ENCODE measurements at regions not wholly inside any gene's neighbourhood (a gene's known extent, or its start where the extent isn't known, plus 50 kb on each side); places are given as distances from the start of the nearest gene placed in this dataset.

GRCh38 chr9:105172436-105172835 is 72.0 kb upstream of the SLC44A1 start:
- Histone ChIP-seq H3K4me1 (ENCODE audit: control insufficient read depth in 1 of 2, insufficient read depth in 2 of 2, low read length in 2 of 2) (no peaks in the 10 kb centered on the region), H3K4me2 (replicated peaks; ENCODE audit: extremely low read depth, low read length, poor library complexity, severe bottlenecking) (no peak overlapping the region), H4K20me1 (ENCODE audit: insufficient read depth, low read length) (no peaks in the 10 kb centered on the region), H3K9me3 (replicated peaks in 1 of 2; ENCODE audit: control insufficient read depth in 1 of 2, insufficient read depth in 1 of 2, low read length in 2 of 2) (peaks cover 6 to 7% of the 10 kb centered on the region in 2 donors), H3K27ac (ENCODE audit: low read depth in 1 of 2, low read length in 2 of 2) (no peak overlapping the region), H3K4me3 (replicated peaks in 1 of 3; ENCODE audit: low read depth in 2 of 3, low read length in 3 of 3) (no peak overlapping the region), H3K36me3 (replicated peaks in 1 of 2; ENCODE audit: control insufficient read depth in 1 of 2, insufficient read depth in 2 of 2, low read length in 2 of 2) (no peaks in the 10 kb centered on the region), H2AFZ (ENCODE audit: insufficient read depth, low read depth, low read length, poor library complexity, severe bottlenecking) (no peak overlapping the region), H3K79me2 (ENCODE audit: insufficient read depth, low read length) (no peaks in the 10 kb centered on the region), H3K9ac (ENCODE audit: insufficient read depth, low read length, poor library complexity, severe bottlenecking) (no peak overlapping the region), H3K27me3 (ENCODE audit: control insufficient read depth in 2 of 2, insufficient read depth in 2 of 2, low read length in 2 of 2) (no peaks in the 10 kb centered on the region)
- Mint-ChIP-seq H3K36me3 (no peaks in the 10 kb centered on the region), H3K4me3 (no peak overlapping the region), H3K4me1 (peaks cover 4% of the 10 kb centered on the region), H3K27me3 (ENCODE audit: low read depth in 3 of 3) (peaks cover 0 to 2% (median 1%) of the 10 kb centered on the region in 3 donors), H3K27ac (no peak overlapping the region), H3K9me3 (peaks cover 3 to 10% (median 5%) of the 10 kb centered on the region in 7 donors)
- no peak for TF ChIP-seq CTCF (IDR thresholded peaks at IDR 0.05)
- DNase-seq, result no peak
- intact Hi-C loops (cut with micrococcal nuclease), result no loop called here
- WGBS (ENCODE audit: insufficient coverage), result 70% methylated on average over 2 of the region's 5 CpGs

GRCh38 chr9:105173306-105173705 is 71.1 kb upstream of the SLC44A1 start:
- Histone ChIP-seq H3K4me1 (ENCODE audit: control insufficient read depth in 1 of 2, insufficient read depth in 2 of 2, low read length in 2 of 2) (no peaks in the 10 kb centered on the region), H3K9ac (ENCODE audit: insufficient read depth, low read length, poor library complexity, severe bottlenecking) (no peak overlapping the region), H3K4me2 (replicated peaks; ENCODE audit: extremely low read depth, low read length, poor library complexity, severe bottlenecking) (no peak overlapping the region), H4K20me1 (ENCODE audit: insufficient read depth, low read length) (no peaks in the 10 kb centered on the region), H2AFZ (ENCODE audit: insufficient read depth, low read depth, low read length, poor library complexity, severe bottlenecking) (no peak overlapping the region), H3K4me3 (replicated peaks in 1 of 3; ENCODE audit: low read depth in 2 of 3, low read length in 3 of 3) (no peak overlapping the region), H3K9me3 (replicated peaks in 1 of 2; ENCODE audit: control insufficient read depth in 1 of 2, insufficient read depth in 1 of 2, low read length in 2 of 2) (no peaks in the 10 kb centered on the region), H3K27ac (ENCODE audit: low read depth in 1 of 2, low read length in 2 of 2) (no peak overlapping the region), H3K27me3 (ENCODE audit: control insufficient read depth in 2 of 2, insufficient read depth in 2 of 2, low read length in 2 of 2) (no peaks in the 10 kb centered on the region), H3K79me2 (ENCODE audit: insufficient read depth, low read length) (no peaks in the 10 kb centered on the region), H3K36me3 (replicated peaks in 1 of 2; ENCODE audit: control insufficient read depth in 1 of 2, insufficient read depth in 2 of 2, low read length in 2 of 2) (no peaks in the 10 kb centered on the region)
- no peak overlapping the region for H3K27ac Mint-ChIP-seq
- H3K4me3 Mint-ChIP-seq, result no peak overlapping the region
- no peak for TF ChIP-seq CTCF (IDR thresholded peaks at IDR 0.05)
- peaks cover 4% of the 10 kb centered on the region for H3K4me1 Mint-ChIP-seq
- WGBS (ENCODE audit: insufficient coverage), result 100% methylated on average over 2 of the region's 4 CpGs
- H3K27me3 Mint-ChIP-seq (ENCODE audit: low read depth in 3 of 3), result peaks cover 0 to 1% (median 0%) of the 10 kb centered on the region in 3 donors
- intact Hi-C loops (cut with micrococcal nuclease), result no loop called here
- no peak for DNase-seq
- no peaks in the 10 kb centered on the region for H3K36me3 Mint-ChIP-seq
- H3K9me3 Mint-ChIP-seq, result peaks cover 0 to 2% (median 0%) of the 10 kb centered on the region in 7 donors

Data from CD14-positive monocyte (primary cell).